HG03025 (cell line): ENCODE measurements at regions not wholly inside any gene's neighbourhood (a gene's known extent, or its start where the extent isn't known, plus 50 kb on each side); places are given as distances from the start of the nearest gene placed in this dataset.
A peak's percentile ranks its signal among the peaks of the same experiment; 100 is the strongest.

Experiments used
- ATAC-seq: cut with Tn5 transposase; IDR thresholded peaks from one replicate; pipeline ENCODE4 v1.9.1; 2021; ENCODE audit warnings: mild to moderate bottlenecking, moderate library complexity; ENCODE audit not compliant: unreplicated experiment, low FRiP score

DNA sequence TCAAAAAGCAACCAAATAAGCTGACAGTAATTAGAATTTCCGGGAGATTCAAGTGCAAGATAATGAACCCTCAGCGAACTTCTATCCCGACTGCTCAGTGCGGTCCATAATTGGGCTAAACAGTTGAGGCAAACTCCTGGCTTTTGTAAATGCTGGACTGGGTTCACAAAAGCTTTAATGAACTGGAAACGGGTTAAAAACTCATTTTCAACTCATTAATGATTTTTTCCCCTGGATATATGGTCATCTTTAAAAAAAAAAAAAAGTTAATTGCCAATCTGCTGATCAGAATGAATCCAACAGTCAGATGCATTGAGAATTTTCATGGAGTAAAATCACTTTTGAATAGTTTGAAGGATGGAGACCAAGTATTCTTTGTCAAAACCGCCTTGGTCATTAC is 79.5 kb upstream of the WWC1 start:
- ATAC-seq: no peak

DNA sequence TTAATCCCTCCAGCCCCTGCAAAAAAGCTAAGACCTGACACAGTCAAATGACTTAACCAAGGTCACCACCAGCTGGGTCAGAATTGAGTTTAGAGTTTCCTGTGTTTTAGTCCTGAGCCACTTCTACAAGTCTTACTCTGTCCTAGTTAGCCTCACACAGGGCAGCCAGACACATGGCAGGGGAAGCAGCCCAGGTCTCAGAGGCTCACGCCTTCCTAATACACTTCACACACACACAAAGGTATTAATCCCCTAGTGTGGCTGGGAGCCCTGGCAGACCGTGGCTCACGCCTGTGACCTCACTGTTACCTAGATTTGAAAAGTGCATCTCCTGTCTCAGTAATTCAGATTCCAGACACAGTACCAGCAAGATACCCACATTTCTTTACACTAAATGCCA is 77.4 kb upstream of the WWC1 start:
- ATAC-seq: no peak

DNA sequence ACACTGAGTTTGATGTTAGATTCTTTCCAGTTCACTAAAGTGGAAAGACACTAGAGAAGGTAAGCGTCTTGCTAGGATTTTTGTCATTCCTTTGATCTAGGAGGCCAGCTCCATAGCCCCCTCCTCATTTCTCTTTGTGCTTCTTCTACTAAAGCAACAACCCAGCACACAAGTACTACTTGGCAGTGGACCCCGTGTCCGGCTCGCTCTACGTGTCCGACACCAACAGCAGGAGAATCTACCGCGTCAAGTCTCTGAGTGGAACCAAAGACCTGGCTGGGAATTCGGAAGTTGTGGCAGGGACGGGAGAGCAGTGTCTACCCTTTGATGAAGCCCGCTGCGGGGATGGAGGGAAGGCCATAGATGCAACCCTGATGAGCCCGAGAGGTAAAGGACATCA is 76.6 kb upstream of the WWC1 start:
- ATAC-seq: no peak

DNA sequence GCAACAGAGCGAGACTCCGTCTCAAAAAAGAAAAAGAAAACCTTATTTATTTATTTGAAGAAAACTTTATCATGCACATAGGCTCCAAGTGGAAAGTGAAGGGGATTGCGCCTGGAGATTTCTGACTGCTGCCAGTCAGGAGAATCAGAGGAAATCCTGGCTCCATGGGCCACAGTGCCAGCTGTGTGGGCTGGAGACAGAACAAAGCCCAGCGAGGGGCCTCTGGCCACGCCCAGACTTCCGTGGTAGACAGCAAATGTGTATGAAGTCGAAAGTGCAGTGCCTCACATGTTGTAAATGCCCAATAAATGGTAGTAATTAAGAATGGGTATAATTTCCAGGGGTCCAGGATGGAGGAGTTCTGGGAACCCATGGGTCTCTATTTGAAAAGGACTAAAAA is 75.8 kb upstream of the WWC1 start:
- no peak for ATAC-seq

DNA sequence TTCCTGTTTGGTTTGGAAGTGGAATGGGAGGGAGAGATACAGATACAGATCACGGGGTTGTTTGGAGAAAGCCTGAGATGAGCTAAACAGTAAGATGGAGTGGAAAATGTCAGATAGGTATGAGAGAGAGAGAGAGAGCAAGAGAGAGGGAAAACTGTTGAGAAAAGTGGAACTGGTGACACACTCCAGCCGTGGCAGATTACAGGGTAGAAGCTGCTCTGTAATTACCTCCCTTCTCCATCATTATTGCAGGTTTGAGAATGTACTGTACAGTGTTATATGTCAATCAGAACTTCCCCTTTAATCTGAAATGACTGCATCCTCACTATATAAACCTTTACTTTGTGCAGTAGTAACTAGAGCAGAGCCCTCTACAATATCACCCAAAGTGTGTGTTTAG is 74.5 kb upstream of the WWC1 start:
- no peak for ATAC-seq

DNA sequence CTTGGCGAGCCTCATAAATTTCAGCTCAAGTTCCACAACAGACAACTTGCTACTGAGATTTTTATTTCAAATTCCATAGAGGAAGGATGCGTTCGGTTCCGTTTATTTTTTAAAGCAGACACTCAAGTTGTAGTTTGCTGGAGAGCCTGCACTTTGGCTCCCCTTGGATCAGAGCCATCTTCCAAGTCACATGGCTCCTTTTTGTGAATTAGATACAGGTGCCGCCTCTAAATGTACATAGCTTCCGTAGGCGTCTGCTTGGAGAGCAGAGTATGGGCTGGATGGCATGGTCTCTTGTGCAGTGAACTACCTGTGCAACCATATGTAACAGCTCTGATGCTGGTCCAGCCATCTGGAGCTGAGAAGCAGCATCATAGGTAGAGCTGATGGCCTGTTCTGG is 73.9 kb upstream of the WWC1 start:
- no peak for ATAC-seq

DNA sequence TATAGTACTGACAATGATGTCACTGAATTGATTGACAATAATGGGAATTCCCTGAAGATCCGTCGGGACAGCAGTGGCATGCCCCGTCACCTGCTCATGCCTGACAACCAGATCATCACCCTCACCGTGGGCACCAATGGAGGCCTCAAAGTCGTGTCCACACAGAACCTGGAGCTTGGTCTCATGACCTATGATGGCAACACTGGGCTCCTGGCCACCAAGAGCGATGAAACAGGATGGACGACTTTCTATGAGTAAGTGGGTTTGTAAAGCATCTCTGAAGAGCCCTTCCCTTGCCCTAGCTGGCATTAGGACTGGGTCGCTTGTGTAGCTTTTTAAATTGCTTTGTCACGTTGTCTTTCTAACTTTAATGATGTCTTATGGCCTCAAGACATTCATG is 72.7 kb upstream of the WWC1 start:
- no peak for ATAC-seq

DNA sequence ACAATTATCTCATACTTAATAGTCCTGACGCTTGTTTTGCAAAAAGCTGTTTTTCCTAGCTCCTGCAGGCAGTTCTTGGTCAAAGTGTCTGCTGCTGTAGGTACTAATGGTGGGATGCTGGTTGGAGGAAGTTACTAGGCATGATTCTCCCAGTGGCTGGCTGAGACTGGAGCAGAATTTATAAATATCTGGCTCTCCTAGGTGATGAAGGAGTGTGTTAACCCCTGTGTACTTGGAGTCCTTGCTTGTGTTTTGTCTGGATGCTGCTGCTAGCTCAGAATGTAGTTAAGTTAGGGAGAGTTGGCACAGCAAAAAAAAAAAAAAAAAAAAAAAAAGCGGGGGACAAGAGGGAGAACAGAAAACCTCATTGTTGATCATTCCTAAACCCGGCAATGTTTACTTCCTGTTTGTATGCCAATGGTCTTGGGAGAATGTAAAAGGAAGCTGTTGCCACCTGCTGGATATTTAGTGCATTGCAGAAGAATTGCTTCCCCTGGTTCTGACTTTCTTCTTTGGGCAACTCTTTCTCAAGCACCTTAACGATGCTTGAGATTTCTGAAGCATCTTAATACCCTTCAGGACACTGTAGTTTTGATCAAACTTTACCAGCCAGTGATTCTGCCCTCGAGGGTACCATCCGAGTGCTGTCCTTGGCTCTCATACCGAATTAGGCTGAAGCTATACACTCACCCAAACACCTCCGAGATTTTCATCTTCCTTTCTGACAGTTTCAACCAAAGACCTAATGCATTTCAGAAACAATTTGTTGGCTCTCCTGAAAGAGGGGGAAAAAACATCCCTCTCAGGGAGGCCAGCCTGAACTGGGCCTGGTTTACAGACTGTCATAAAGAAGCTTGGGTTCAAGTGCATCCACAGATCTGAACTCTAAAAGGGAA is 71.7 kb upstream of the WWC1 start:
- ATAC-seq: peak; percentile 82

DNA sequence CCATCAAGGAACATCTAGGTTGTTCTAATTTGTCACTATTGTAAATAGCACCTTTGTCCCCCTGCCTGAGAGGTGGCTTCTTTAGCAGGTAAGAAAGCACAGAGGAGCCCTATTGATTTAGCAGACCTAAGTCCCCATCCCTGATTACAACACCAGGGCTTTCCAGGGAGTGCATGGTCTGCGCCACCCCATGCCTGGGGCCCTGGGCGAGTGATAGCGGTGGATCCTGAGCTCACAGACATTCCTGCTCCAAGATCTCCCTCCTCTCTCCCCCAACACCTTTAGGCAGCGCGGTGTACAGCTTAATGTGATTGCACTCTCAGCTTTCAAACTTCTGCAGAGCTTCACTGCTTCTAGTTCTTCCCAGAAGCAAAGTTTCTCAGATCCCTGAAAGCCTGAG is 67.4 kb upstream of the WWC1 start:
- no peak for ATAC-seq

DNA sequence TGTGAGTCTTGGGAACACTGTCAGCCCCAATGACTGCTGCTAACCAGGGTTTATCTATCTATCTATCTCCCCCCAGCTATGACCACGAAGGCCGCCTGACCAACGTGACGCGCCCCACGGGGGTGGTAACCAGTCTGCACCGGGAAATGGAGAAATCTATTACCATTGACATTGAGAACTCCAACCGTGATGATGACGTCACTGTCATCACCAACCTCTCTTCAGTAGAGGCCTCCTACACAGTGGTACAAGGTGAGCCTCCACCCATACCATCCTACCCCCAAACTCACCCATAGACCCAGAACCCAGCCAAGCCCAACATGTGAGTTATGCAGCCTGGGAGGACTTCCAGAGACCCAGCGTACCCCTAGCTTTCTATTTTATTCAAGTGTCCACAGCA is 65.4 kb upstream of the WWC1 start:
- ATAC-seq: no peak

DNA sequence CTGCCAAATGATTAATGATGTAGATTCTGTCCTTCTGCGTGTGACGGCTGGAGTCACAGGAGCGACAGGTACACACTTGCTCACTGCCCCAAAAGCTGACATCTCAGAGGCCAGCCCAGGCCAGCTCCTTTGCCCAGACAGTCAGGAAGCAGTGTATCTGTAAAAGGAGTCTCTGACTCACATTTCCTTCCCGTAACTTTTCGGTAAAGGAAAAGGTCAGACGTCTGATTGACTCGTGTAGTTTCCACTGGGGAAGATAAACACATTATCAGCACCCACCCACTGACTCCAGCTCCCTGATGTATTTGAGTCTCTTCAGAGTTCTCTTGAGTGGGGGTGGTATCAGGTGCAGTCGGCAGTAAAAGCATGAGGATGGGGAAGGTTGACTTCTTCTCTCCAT is 64.4 kb upstream of the WWC1 start:
- ATAC-seq: no peak

DNA sequence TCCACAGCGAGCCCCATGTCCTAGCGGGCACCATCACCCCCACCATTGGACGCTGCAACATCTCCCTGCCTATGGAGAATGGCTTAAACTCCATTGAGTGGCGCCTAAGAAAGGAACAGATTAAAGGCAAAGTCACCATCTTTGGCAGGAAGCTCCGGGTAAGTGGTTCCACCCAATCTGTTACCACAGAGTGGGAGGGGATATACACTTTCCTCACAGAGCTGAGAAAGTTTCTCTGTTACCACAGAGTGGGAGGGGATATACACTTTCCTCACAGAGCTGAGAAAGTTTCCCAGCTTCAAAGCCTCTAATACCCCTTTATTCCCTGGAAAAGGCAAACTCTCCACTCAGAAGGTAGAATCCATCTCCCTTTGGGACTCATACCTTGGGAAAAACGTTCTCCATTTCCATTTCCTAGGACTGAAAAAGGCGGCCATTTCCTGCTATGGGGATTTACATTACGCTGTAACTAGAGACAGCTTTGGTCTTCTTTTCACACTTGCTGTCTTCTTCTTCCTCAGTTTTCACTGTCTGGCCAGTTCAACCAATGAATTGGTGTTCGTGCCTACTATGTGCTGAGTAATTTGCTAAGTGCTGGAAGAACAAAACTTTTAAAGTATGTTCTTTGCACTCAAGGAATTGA is 63.4 kb upstream of the WWC1 start:
- peak; percentile 99 for ATAC-seq

DNA sequence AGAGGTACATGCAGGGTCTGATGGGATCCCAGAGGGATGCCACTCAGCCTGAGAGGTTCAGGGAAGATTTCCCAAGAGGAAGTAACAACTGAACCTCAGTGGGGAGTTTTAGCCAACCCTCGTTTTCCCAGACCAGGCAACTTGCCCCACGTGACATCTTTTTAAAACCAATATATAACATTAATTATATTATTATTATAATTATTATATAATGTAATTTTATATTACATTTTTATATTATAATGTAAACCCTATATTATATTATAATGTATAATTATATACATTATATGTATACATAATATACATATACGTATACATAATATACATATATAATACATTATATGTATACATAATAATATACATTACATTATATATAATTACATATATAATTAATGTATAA is 62.8 kb upstream of the WWC1 start:
- ATAC-seq: no peak

DNA sequence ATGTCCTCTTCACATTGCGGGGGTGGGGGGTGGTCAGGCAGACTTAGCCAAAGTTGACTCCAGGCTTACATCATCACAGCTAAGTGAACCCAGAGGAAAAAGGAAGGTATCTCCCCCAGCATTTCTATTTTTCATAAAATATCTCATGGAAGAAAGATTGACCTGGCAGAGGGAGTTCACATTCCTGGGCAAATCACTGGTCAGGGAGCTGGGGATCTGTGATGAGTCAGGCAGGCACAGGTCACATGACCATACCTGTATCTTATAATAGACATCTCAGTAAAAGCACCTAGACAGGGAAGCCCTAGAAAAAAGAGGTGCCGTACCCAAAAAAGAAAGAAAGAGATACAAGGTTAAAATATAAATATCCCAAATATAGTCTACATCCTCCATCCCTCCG is 57.3 kb upstream of the WWC1 start:
- ATAC-seq: no peak

DNA sequence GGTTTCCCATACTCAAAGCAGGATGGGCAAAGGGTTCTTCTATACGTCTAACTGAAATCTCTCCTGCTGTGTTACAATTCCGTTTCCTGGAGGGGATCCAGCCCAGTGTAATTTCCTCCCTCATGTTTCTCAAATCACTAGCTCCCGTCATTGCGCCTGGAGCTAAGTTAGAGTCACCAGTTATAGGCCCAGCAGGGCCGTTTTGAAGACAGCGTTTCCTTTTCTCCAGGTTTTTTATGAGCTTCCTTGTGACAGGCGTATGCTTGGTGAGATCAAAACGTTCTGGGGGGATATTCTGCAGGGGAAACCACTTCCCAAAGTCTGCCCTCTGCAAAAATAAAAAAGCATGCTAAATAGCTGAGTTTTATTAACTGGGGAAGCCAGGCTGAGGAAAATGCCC is 53.0 kb upstream of the WWC1 start:
- ATAC-seq: no peak

DNA sequence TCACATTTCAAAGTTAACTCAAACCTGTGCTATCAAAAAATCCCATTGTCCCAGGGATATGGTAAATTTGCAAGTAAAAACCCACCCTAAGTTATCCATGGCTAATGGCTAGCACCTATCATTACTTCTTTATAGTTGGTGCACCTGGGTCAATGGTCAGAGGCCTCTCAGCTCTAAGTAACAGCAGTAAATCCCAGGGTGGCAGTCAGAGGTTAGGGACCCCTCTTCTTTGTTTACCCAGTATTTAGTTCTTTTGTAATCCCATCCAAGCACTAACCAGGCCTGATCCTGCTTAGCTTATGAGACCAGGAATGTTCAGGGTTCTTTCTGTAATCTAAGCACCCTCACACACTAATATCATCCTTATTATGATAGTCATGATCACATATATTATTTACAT is 52.1 kb upstream of the WWC1 start:
- no peak for ATAC-seq
